ENCODE measurements at regions not wholly inside any gene's neighbourhood (a gene's known extent, or its start where the extent isn't known, plus 50 kb on each side); places are given as distances from the start of the nearest gene placed in this dataset.

DNA sequence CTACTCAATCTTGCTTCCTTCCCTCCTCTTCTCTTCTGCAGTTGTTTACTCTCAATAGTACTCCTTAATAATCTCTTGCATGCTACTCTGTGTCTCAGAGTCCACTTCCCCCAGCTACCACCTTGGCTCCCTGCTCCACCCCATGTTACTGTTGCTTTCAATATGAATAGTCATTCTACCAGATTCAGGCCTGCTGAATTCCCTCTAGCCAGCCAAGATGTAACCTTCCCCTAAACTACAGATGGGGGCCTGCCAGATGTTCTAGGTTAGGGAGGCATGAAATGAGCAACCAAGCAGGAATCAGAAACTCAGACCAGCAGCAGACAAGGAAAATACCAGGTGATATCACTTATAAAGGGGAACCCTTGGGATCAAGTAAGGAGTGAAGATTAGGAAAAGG, 392.1 kb upstream of the DDHD1 start:
- TF ChIP-seq CTCF (IDR thresholded peaks at IDR 0.05; ENCODE audit: low read length), result no peak
- no peak for TF ChIP-seq EZH2 (IDR thresholded peaks at IDR 0.05; ENCODE audit: borderline replicate concordance, low read length)
